ENCODE measurements at regions not wholly inside any gene's neighbourhood (a gene's known extent, or its start where the extent isn't known, plus 50 kb on each side); places are given as distances from the start of the nearest gene placed in this dataset.
A peak's percentile ranks its signal among the peaks of the same experiment; 100 is the strongest.

DNA sequence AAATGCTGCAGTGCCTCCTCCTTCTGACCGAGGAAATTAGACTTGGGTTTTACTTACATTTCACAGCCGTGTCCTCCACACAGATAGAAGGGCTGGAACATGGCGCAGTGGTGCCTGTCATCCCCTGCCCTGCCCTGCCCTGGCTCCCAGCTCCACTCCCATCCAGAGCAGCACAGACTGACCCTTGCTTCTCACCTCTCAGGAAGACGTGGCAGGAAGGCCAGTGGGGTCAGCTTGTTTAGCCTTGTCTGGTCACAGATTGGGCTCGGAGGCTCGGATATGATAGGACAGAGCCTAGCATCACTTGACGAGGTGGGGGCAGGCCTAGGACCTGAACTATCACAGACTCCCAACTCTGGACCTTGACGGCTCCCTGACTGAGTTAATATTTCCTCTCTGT is 88.5 kb downstream of the LINGO1 start:
- FAIRE-seq: no peak
- no peak overlapping the region for H3K4me3 ChIP-seq (ENCODE audit: low read depth in 1 of 3, low read length in 3 of 3)
- peaks cover 0 to 15% (median 2%) of the 10 kb centered on the region in 3 donors for H3K4me1 ChIP-seq (ENCODE audit: control insufficient read depth in 3 of 3, insufficient read depth in 2 of 3, low read depth in 1 of 3, low read length in 2 of 3)

DNA sequence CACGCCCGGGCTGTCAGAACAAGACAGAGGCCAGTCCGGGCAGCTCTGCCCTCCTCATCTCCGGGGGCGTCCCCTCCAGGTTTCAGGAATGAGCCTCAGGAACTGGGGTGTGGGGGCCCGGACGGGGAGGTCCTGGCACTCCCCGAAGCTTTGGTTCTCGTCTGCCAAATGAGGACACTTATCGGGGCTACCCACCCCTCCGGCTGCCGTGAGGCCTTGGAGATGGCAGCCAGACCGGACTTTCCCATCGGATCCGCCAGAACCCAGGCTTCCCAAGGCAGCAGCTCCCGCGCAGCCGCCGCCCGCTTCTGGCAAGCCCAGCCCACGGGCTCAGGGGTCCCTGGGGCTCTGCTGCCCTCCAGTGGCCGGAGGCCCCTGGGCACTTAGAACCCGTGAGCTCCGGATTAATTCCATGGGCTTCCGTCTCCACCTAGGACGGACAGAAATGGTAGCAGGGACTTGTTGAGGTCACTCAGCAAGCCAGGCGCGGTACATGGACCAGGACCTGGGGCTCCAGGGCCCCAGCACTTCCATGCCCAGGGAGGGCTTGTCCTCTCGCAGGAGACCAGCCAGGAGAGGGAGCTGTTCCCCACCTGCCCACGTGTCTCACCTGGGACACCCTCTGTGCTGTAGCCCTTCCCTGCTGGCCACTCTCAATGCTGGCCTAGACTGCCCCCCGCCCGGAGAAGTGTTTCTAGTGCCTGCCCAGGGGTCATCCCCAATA is 89.4 kb downstream of the LINGO1 start:
- Histone ChIP-seq H3K36me3 (ENCODE audit: control insufficient read depth in 3 of 3, insufficient read depth in 2 of 3, low read depth in 1 of 3, low read length in 3 of 3) (no peaks in the 10 kb centered on the region), H3K27me3 (ENCODE audit: control insufficient read depth in 3 of 3, insufficient read depth in 3 of 3, low read length in 3 of 3) (no peaks in the 10 kb centered on the region), H3K9me3 (ENCODE audit: control insufficient read depth in 2 of 2, insufficient read depth in 1 of 2, low read depth in 1 of 2, low read length in 1 of 2) (peaks cover 0 to 6% of the 10 kb centered on the region in 2 donors), H3K4me1 (ENCODE audit: control insufficient read depth in 3 of 3, insufficient read depth in 2 of 3, low read depth in 1 of 3, low read length in 2 of 3) (peaks cover 0 to 15% (median 2%) of the 10 kb centered on the region in 3 donors), H3K27ac (ENCODE audit: low read depth in 1 of 3, low read length in 2 of 3) (no peak overlapping the region), H3K4me3 (ENCODE audit: low read depth in 1 of 3, low read length in 3 of 3) (peak overlapping the region; percentile 17 to 48 (median 47))
- 3 to 6% (median 5%) methylated on average over 32 of the region's 32 CpGs for WGBS, 3 donors
- DNase-seq: peak; percentile 82 to 94
- no peak for FAIRE-seq

More for the DNA sequence above, 88.5 kb downstream of the LINGO1 start:
- H3K27me3 ChIP-seq (ENCODE audit: control insufficient read depth in 3 of 3, insufficient read depth in 3 of 3, low read length in 3 of 3): no peaks in the 10 kb centered on the region
- no peaks in the 10 kb centered on the region for H3K36me3 ChIP-seq (ENCODE audit: control insufficient read depth in 3 of 3, insufficient read depth in 2 of 3, low read depth in 1 of 3, low read length in 3 of 3)
- 64 to 73% (median 72%) methylated on average over 8 of the region's 8 CpGs for WGBS, 3 donors
- H3K27ac ChIP-seq (ENCODE audit: low read depth in 1 of 3, low read length in 2 of 3): no peak overlapping the region
- H3K9me3 ChIP-seq (ENCODE audit: control insufficient read depth in 2 of 2, insufficient read depth in 1 of 2, low read depth in 1 of 2, low read length in 1 of 2): peaks cover 0 to 6% of the 10 kb centered on the region in 2 donors
- no peak for DNase-seq

DNA sequence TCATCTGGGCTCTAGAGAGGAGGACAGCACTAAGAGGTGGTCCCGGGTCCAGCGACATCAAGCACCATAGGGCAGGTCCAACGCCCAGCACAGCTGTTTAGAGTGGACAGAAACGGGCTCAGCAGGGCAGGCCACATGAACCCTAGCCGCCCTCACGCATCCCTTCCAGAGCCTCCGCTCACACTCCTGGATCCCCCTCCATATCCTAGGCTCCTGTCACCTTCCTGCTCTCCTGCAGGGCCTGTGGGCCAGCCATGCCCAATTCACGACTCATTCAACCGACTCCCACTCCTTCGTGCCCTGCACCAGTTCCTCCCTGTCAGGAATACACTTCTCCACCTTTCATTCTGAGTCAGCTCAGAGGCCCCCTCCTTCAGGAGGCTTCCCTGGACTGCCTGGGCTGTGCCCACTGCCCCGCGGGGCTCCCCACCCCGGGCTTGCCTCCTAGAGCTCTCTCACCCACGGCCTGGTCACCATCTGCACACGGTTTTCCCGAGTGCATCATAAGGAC is 90.2 kb downstream of the LINGO1 start:
- H3K27me3 ChIP-seq (ENCODE audit: control insufficient read depth in 3 of 3, insufficient read depth in 3 of 3, low read length in 3 of 3): no peaks in the 10 kb centered on the region
- H3K9me3 ChIP-seq (ENCODE audit: control insufficient read depth in 2 of 2, insufficient read depth in 1 of 2, low read depth in 1 of 2, low read length in 1 of 2): peaks cover 0 to 5% of the 10 kb centered on the region in 2 donors
- no peak overlapping the region for H3K27ac ChIP-seq (ENCODE audit: low read depth in 1 of 3, low read length in 2 of 3)
- WGBS, 3 donors: 81 to 86% (median 85%) methylated on average over 13 to 16 of the region's 16 CpGs
- peak overlapping the region in 1 of 3 donors; percentile 48 for H3K4me3 ChIP-seq (ENCODE audit: low read depth in 1 of 3, low read length in 3 of 3)
- no peaks in the 10 kb centered on the region for H3K36me3 ChIP-seq (ENCODE audit: control insufficient read depth in 3 of 3, insufficient read depth in 2 of 3, low read depth in 1 of 3, low read length in 3 of 3)
- DNase-seq: no peak
- no peak for FAIRE-seq
- peaks cover 0 to 17% (median 2%) of the 10 kb centered on the region in 3 donors for H3K4me1 ChIP-seq (ENCODE audit: control insufficient read depth in 3 of 3, insufficient read depth in 2 of 3, low read depth in 1 of 3, low read length in 2 of 3)

DNA sequence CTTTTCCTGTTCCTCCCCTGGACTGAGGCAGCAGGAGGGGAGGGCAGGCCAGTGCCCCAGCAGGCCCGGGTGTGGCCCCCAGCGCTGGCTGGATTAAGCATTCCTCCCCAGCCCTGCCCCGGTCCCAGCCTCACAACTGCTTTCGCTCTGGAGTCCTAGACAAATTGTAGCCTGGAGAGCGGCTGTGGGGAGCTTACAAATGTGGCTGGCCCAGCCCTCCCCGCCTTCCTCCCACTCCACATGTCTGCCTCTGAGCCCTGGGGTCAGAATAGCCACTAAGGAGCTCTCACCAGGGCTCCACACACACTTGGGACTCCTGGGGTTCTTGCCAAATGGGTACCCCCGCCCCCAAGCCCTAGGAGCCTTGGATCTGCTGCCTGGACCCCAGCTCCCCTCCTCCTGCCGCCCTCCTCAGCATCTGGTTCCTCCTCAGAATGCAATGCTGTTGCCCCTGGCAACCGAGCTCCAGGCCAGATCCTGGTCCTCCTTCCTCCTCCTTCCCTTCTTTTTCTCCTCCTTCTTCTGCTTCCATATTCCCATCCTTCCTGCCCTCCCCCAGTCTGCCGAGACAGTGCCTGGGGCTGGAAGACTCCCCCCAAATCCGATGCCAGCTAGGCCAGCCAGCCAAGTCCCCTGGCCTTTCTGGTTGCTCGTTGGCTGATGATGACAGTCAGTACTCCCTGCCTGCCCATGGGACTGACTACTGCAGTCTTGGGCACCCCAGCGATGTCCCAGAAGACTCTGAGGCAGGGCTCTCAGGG is 91.1 kb downstream of the LINGO1 start:
- FAIRE-seq: no peak
- Histone ChIP-seq H3K27ac (ENCODE audit: low read depth in 1 of 3, low read length in 2 of 3) (peak overlapping the region in 1 of 3 donors; percentile 31), H3K4me1 (ENCODE audit: control insufficient read depth in 3 of 3, insufficient read depth in 2 of 3, low read depth in 1 of 3, low read length in 2 of 3) (peaks cover 0 to 18% (median 2%) of the 10 kb centered on the region in 3 donors)

DNA sequence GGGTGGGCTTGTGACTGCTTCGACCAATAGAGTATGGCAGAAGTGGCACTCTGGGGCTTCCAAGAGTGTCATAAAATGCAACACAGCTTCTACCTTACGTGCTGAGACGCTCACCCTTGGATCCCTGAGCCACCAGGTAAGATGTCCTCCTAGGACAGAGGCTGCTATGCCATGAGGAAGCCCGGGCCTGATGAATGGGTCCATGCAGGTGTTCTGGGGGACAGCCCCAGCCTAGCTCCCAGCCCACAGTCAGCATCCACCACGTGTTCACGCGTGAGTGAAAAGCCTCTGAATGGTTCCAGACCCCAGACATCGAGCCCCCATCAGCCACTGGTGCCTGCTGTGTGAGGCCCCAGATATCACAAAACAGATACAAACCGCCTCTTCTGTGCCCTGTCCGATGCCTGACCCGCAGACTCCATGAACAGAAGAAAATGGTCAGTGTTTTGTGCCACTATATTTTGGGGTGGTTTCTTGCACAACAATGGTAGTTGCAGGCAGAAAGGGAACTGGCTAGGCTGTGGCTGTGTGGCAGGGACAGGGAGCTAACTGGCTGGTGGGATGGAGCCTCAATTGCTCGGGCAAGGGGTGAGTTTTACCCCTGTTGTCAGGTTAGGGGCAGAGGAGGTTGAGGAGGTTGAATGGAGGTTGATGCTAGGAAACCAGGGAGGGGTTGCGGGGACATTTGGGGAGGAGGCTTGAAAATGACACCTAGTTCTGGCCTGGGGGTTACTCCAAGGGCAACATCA is 92.2 kb downstream of the LINGO1 start:
- no peak for FAIRE-seq
- H3K4me3 ChIP-seq (ENCODE audit: low read depth in 1 of 3, low read length in 3 of 3): no peak overlapping the region
- no peaks in the 10 kb centered on the region for H3K27me3 ChIP-seq (ENCODE audit: control insufficient read depth in 3 of 3, insufficient read depth in 3 of 3, low read length in 3 of 3)
- DNase-seq: no peak
- peaks cover 0 to 27% (median 2%) of the 10 kb centered on the region in 3 donors for H3K4me1 ChIP-seq (ENCODE audit: control insufficient read depth in 3 of 3, insufficient read depth in 2 of 3, low read depth in 1 of 3, low read length in 2 of 3)
- no peaks in the 10 kb centered on the region for H3K9me3 ChIP-seq (ENCODE audit: control insufficient read depth in 2 of 2, insufficient read depth in 1 of 2, low read depth in 1 of 2, low read length in 1 of 2)
- H3K36me3 ChIP-seq (ENCODE audit: control insufficient read depth in 3 of 3, insufficient read depth in 2 of 3, low read depth in 1 of 3, low read length in 3 of 3): no peaks in the 10 kb centered on the region
- WGBS, 3 donors: 83 to 90% (median 88%) methylated on average over 13 of the region's 13 CpGs
- no peak overlapping the region for H3K27ac ChIP-seq (ENCODE audit: low read depth in 1 of 3, low read length in 2 of 3)

More for the DNA sequence above, 91.1 kb downstream of the LINGO1 start:
- Histone ChIP-seq H3K9me3 (ENCODE audit: control insufficient read depth in 2 of 2, insufficient read depth in 1 of 2, low read depth in 1 of 2, low read length in 1 of 2) (no peaks in the 10 kb centered on the region), H3K4me3 (ENCODE audit: low read depth in 1 of 3, low read length in 3 of 3) (no peak overlapping the region), H3K36me3 (ENCODE audit: control insufficient read depth in 3 of 3, insufficient read depth in 2 of 3, low read depth in 1 of 3, low read length in 3 of 3) (no peaks in the 10 kb centered on the region), H3K27me3 (ENCODE audit: control insufficient read depth in 3 of 3, insufficient read depth in 3 of 3, low read length in 3 of 3) (no peaks in the 10 kb centered on the region)
- 57 to 65% (median 62%) methylated on average over 13 of the region's 13 CpGs for WGBS, 3 donors
- no peak for DNase-seq

DNA sequence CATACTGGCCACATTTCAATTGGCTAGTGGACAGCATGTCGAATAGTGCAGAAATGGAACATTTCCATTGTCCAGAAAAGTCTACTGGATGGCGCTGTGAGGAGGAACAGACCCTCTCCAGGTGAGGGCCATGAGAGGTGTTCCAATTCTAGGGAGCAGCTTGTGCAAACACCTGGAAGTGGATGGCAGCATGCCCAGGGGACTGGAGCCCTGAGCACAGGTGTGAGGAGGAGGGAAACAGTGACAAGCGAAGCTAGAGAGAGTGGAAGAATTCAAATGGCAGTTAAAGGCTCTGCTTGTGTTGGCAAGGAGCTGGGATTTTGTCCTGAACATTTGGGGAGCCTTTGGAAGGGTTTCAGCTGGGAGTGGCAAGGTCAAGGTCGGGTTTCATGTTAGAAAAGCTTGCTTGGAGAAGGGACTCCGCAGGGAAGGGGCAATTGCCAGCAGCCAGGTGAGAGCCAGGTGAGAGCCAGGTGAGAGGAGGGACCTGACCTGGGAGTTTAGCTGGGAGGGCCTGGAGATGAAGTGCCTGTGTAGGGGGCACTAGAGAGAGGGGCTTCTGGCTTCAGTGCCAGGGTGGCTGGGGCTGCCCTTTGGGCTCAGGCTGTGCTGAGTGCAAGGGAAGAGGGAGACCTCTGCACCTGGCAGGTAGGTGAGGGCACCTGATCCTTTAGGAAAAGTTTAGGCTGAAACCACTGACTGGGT is 93.8 kb downstream of the LINGO1 start:
- DNase-seq: peak in 1 of 2 donors; percentile 40
- H3K4me1 ChIP-seq (ENCODE audit: control insufficient read depth in 3 of 3, insufficient read depth in 2 of 3, low read depth in 1 of 3, low read length in 2 of 3): peaks cover 0 to 27% (median 2%) of the 10 kb centered on the region in 3 donors
- 20 to 59% (median 34%) methylated on average over 5 of the region's 5 CpGs for WGBS, 3 donors
- no peaks in the 10 kb centered on the region for H3K36me3 ChIP-seq (ENCODE audit: control insufficient read depth in 3 of 3, insufficient read depth in 2 of 3, low read depth in 1 of 3, low read length in 3 of 3)
- H3K27ac ChIP-seq (ENCODE audit: low read depth in 1 of 3, low read length in 2 of 3): no peak overlapping the region
- H3K9me3 ChIP-seq (ENCODE audit: control insufficient read depth in 2 of 2, insufficient read depth in 1 of 2, low read depth in 1 of 2, low read length in 1 of 2): no peaks in the 10 kb centered on the region
- FAIRE-seq: no peak
- no peak overlapping the region for H3K4me3 ChIP-seq (ENCODE audit: low read depth in 1 of 3, low read length in 3 of 3)
- no peaks in the 10 kb centered on the region for H3K27me3 ChIP-seq (ENCODE audit: control insufficient read depth in 3 of 3, insufficient read depth in 3 of 3, low read length in 3 of 3)

DNA sequence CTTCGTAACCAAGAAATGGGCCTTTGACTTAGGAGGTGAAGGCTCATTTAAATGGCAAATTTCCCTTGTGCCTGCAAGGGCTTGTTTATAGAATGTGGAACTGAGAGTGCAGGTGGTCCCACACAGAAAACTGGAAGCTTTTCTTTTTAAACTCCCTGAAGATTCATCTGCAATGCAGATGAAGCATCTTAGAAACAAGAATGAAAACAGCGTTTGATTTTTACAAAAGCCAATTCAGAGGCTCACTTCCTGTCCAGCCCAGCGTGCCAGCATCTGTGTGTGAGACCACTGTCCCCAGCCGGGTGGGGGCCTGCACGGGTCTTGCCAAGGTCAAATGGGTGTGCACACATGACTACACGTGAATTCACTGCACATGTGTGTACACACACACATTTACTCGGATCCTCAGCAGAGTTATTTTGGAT is 94.7 kb downstream of the LINGO1 start:
- 55 to 64% (median 63%) methylated on average over 7 of the region's 7 CpGs for WGBS, 3 donors
- Histone ChIP-seq H3K27ac (ENCODE audit: low read depth in 1 of 3, low read length in 2 of 3) (no peak overlapping the region), H3K4me3 (ENCODE audit: low read depth in 1 of 3, low read length in 3 of 3) (no peak overlapping the region), H3K27me3 (ENCODE audit: control insufficient read depth in 3 of 3, insufficient read depth in 3 of 3, low read length in 3 of 3) (no peaks in the 10 kb centered on the region), H3K4me1 (ENCODE audit: control insufficient read depth in 3 of 3, insufficient read depth in 2 of 3, low read depth in 1 of 3, low read length in 2 of 3) (peaks cover 0 to 23% (median 0%) of the 10 kb centered on the region in 3 donors), H3K9me3 (ENCODE audit: control insufficient read depth in 2 of 2, insufficient read depth in 1 of 2, low read depth in 1 of 2, low read length in 1 of 2) (no peaks in the 10 kb centered on the region), H3K36me3 (ENCODE audit: control insufficient read depth in 3 of 3, insufficient read depth in 2 of 3, low read depth in 1 of 3, low read length in 3 of 3) (no peaks in the 10 kb centered on the region)
- DNase-seq (no peak), FAIRE-seq (no peak)
